Left ventricle myocardium inferior (tissue), 1 donor: ENCODE measurements at regions not wholly inside any gene's neighbourhood (a gene's known extent, or its start where the extent isn't known, plus 50 kb on each side); places are given as distances from the start of the nearest gene placed in this dataset.

Experiments used
- DNase-seq: peaks from one replicate; pipeline ENCODE4 v3.0.0-alpha.2; 2020
- H3K27ac ChIP-seq: fragments of 200-600 bp; replicated peaks from 2 replicates; pipeline ENCODE4 v1.8.0; 2021
- H3K27me3 ChIP-seq: fragments of 200-600 bp; 2 replicates; pipeline ENCODE4 v1.8.0; 2021; ENCODE audit warnings: low read depth
- H3K36me3 ChIP-seq: fragments of 200-600 bp; 2 replicates; pipeline ENCODE4 v1.8.0; 2021
- H3K4me1 ChIP-seq: fragments of 200-600 bp; 2 replicates; pipeline ENCODE4 v1.8.0; 2021
- H3K4me3 ChIP-seq: fragments of 200-600 bp; 2 replicates; pipeline ENCODE4 v1.8.0; 2021; ENCODE audit warnings: mild to moderate bottlenecking, moderate library complexity
- H3K9me3 ChIP-seq: fragments of 200-600 bp; replicated peaks from 2 replicates; pipeline ENCODE4 v1.8.0; 2021
- intact Hi-C: fragments of 100-400 bp; cut with micrococcal nuclease; formaldehyde crosslinking; loops from one replicate; pipeline ENCODE4 v1.11.0; 2022
- TF ChIP-seq, protein P1 (sequence below): fragments of 200-600 bp; IDR thresholded peaks from 2 replicates; pipeline ENCODE4 v1.8.0; 2021; ENCODE audit warnings: antibody characterized with exemption, mild to moderate bottlenecking, borderline replicate concordance
- donor health status: DM: no; HTN: yes; CAD: no; lungs with severe emphysema.

DNA sequence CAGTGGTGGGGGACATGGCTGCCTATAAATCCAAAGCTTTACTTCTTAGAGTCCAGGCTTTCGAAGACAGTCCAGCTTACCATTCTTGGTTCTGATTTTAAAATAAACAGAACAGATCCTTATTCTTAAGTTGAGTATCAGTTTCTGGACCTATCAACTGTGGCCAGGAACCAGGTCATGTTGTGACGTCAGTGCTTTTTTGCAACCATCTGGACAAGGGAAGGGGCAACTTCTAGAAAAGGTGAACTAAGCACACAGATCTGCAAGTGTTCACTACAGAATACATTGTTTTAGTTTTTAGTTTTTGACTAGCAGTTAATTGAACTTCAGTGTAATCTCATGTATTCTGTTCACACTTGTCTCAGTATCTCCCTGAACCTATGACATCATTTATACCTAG lies 326.0 kb upstream of the MGAT5 start:
- no peak for DNase-seq
- H3K36me3 ChIP-seq, result no peaks in the 10 kb centered on the region
- intact Hi-C loops, result no loop called here

DNA sequence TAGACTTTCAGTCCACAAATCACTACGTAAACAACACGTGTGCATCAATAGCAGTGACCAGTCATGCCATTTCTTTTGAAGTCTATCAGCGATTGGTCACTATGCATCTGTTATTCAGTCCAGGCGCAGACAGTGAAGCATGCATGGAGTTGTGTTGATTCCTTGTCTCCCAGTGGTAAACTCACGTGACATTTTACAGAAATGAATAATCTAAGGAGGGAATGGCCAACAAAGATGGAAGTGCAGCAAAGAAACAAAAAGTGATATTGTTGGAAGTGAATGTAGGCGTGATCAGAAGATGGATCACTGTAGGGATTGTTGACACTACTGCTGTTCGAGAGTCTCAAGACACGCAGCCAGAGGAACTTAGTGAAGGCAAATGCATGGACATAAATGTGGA lies 317.8 kb upstream of the MGAT5 start:
- Histone ChIP-seq H3K4me3 (no peak overlapping the region), H3K27ac (no peak overlapping the region), H3K9me3 (peaks cover 5% of the 10 kb centered on the region), H3K4me1 (no peaks in the 10 kb centered on the region), H3K27me3 (no peaks in the 10 kb centered on the region), H3K36me3 (no peaks in the 10 kb centered on the region)
- intact Hi-C loops, result no loop called here
- TF ChIP-seq, protein P1, sequence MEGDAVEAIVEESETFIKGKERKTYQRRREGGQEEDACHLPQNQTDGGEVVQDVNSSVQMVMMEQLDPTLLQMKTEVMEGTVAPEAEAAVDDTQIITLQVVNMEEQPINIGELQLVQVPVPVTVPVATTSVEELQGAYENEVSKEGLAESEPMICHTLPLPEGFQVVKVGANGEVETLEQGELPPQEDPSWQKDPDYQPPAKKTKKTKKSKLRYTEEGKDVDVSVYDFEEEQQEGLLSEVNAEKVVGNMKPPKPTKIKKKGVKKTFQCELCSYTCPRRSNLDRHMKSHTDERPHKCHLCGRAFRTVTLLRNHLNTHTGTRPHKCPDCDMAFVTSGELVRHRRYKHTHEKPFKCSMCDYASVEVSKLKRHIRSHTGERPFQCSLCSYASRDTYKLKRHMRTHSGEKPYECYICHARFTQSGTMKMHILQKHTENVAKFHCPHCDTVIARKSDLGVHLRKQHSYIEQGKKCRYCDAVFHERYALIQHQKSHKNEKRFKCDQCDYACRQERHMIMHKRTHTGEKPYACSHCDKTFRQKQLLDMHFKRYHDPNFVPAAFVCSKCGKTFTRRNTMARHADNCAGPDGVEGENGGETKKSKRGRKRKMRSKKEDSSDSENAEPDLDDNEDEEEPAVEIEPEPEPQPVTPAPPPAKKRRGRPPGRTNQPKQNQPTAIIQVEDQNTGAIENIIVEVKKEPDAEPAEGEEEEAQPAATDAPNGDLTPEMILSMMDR, result no peak
- DNase-seq, result no peak

More for the DNA sequence above, 326.0 kb upstream of the MGAT5 start:
- H3K27me3 ChIP-seq, result no peaks in the 10 kb centered on the region
- no peak overlapping the region for H3K4me3 ChIP-seq
- no peaks in the 10 kb centered on the region for H3K4me1 ChIP-seq
- no peak overlapping the region for H3K27ac ChIP-seq
- no peaks in the 10 kb centered on the region for H3K9me3 ChIP-seq
- TF ChIP-seq, protein P1, result no peak

DNA sequence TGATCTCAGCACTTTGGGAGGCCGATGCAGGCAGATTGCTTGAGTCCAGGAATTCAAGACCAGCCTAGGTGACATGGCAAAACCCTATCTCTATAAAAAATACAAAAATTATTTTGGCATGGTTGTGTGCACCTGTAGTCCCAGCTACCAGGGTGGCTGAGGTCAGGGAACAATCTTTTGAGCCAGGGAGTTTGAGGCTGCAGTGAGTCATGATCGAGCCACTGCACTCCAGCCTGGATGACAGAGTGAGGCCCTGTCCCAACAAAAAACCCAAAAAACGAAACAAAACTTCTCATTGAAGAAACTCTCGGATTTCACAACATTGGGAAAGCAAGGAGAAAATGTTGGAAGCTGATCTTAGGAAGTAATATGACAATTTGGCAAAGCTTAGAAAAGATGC lies 317.3 kb upstream of the MGAT5 start:
- no peaks in the 10 kb centered on the region for H3K36me3 ChIP-seq
- H3K4me1 ChIP-seq, result no peaks in the 10 kb centered on the region
- no peak overlapping the region for H3K4me3 ChIP-seq
- intact Hi-C loops, result no loop called here
- TF ChIP-seq, protein P1, result no peak
- H3K27ac ChIP-seq, result no peak overlapping the region
- no peaks in the 10 kb centered on the region for H3K27me3 ChIP-seq
- peaks cover 5% of the 10 kb centered on the region for H3K9me3 ChIP-seq
- no peak for DNase-seq

DNA sequence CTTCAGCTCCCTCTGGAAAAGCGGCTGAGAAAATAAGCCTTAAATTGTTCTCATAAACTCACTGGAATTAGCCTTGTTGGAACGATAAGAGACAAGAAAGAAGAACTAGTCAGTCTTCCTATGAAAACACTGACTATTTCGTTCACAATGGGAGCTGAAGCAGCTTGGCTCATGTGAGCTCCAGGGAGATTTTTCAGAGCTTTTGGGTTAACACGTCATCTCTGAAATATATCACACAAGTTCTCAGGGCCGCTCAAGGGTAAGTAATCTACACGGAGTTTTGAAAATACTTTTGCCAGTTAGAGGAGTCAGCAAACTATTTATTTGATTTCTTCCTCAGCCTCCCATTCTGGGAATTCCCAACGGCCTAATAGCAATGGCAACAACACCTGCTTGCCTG lies 316.2 kb upstream of the MGAT5 start:
- Histone ChIP-seq H3K27me3 (no peaks in the 10 kb centered on the region), H3K27ac (no peak overlapping the region), H3K4me3 (no peak overlapping the region), H3K36me3 (no peaks in the 10 kb centered on the region), H3K4me1 (peaks cover 4% of the 10 kb centered on the region), H3K9me3 (peaks cover 5% of the 10 kb centered on the region)
- intact Hi-C loops, result no loop called here
- TF ChIP-seq, protein P1, result no peak
- no peak for DNase-seq

DNA sequence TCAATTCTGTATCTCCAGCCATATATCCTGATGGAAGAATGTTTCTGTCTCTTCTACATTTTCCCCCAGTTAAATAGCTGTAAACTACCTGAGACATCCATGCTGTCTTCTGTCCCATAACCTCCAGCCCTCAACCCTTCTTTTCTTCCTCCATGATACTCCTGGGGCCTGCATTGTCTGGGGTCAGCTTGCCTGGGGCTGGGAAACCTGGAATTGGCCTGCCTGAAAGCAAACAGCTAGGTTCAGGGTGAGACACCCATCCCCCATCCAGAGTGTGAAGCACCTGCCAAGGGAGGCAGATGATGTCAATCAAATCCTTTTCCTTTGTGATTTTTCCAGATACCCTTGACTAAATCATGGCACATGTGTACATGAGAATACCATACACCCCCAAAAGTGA lies 313.7 kb upstream of the MGAT5 start:
- no peak for DNase-seq
- Histone ChIP-seq H3K27me3 (no peaks in the 10 kb centered on the region), H3K27ac (no peak overlapping the region), H3K9me3 (no peaks in the 10 kb centered on the region), H3K4me1 (peaks cover 7% of the 10 kb centered on the region), H3K4me3 (no peak overlapping the region), H3K36me3 (no peaks in the 10 kb centered on the region)
- TF ChIP-seq, protein P1, result no peak
- intact Hi-C loops, result no loop called here

DNA sequence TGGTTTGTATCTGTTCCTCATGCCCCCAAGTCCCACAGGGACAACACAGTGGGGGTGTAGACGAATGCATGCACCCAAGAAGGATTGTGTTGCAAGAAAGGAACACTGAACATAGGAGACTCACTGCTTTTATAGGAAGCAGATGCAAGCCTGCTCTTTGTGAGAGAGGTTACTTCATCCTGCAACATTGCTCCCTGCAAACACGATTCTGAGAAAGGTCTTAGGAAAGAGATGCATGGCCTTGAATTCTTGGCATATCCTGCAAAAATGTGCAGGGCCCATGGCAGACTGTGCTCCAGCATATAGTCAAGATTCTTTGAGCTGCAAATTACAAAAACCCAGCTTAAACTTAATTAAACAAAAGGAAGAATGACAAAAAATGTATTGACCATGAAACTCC lies 312.2 kb upstream of the MGAT5 start:
- no peak for DNase-seq
- Histone ChIP-seq H3K4me1 (peaks cover 11% of the 10 kb centered on the region), H3K27ac (no peak overlapping the region), H3K27me3 (no peaks in the 10 kb centered on the region), H3K4me3 (no peak overlapping the region), H3K9me3 (no peaks in the 10 kb centered on the region), H3K36me3 (no peaks in the 10 kb centered on the region)
- TF ChIP-seq, protein P1, result no peak
- intact Hi-C loops, result no loop called here
